ENCODE measurements at regions not wholly inside any gene's neighbourhood (a gene's known extent, or its start where the extent isn't known, plus 50 kb on each side); places are given as distances from the start of the nearest gene placed in this dataset.
A peak's percentile ranks its signal among the peaks of the same experiment; 100 is the strongest.

- no peak for DNase-seq
These were observed 1127.2 kb upstream of the LRRN3 start for GRCh38 chr7:109963741-109964140.

GRCh38 chr7:109964780-109965179 is 1126.1 kb upstream of the LRRN3 start:
- DNase-seq, result no peak

GRCh38 chr7:109967406-109967805 is 1123.5 kb upstream of the LRRN3 start:
- no peak for DNase-seq

- DNase-seq, result no peak
These were observed 1107.3 kb upstream of the LRRN3 start for GRCh38 chr7:109983618-109984017.

- DNase-seq, result no peak
These were observed 1106.2 kb upstream of the LRRN3 start for GRCh38 chr7:109984729-109985128.

GRCh38 chr7:109986701-109987100 is 1104.2 kb upstream of the LRRN3 start:
- no peak for DNase-seq

- no peak for DNase-seq
These were observed 1094.5 kb upstream of the LRRN3 start for GRCh38 chr7:109996411-109996810.

GRCh38 chr7:109996927-109997326 is 1094.0 kb upstream of the LRRN3 start:
- DNase-seq, result no peak

- no peak for DNase-seq
These were observed 1093.1 kb upstream of the LRRN3 start for GRCh38 chr7:109997837-109998236.

GRCh38 chr7:110001254-110001938 is 1089.5 kb upstream of the LRRN3 start:
- peak in 2 of 3 experiments; percentile 11 to 16 for DNase-seq

- no peak for DNase-seq
These were observed 1087.1 kb upstream of the LRRN3 start for GRCh38 chr7:110003827-110004226.

GRCh38 chr7:110007320-110008063 is 1083.4 kb upstream of the LRRN3 start:
- peak in 1 of 3 experiments; percentile 63 for DNase-seq

GRCh38 chr7:110010359-110010758 is 1080.6 kb upstream of the LRRN3 start:
- peak in 2 of 3 experiments; percentile 10 to 23 for DNase-seq

- DNase-seq, result no peak
These were observed 1073.5 kb upstream of the LRRN3 start for GRCh38 chr7:110017405-110017804.

GRCh38 chr7:110027385-110027784 is 1063.5 kb upstream of the LRRN3 start:
- no peak for DNase-seq

- no peak for DNase-seq
These were observed 1047.4 kb upstream of the LRRN3 start for GRCh38 chr7:110043519-110043918.

GRCh38 chr7:110050785-110051184 is 1040.1 kb upstream of the LRRN3 start:
- peak in 1 of 3 experiments; percentile 38 for DNase-seq

GRCh38 chr7:110051372-110051771 is 1039.6 kb upstream of the LRRN3 start:
- DNase-seq, result no peak

GRCh38 chr7:110056331-110056730 is 1034.6 kb upstream of the LRRN3 start:
- DNase-seq, result no peak

GRCh38 chr7:110058401-110058800 is 1032.5 kb upstream of the LRRN3 start:
- DNase-seq, result no peak

- no peak for DNase-seq
These were observed 1029.5 kb upstream of the LRRN3 start for GRCh38 chr7:110061387-110061786.

GRCh38 chr7:110065121-110065520 is 1025.8 kb upstream of the LRRN3 start:
- peak; percentile 75 to 99 (median 87) for DNase-seq

- peak in 1 of 3 experiments; percentile 58 for DNase-seq
These were observed 1024.1 kb upstream of the LRRN3 start for GRCh38 chr7:110066843-110067242.

GRCh38 chr7:110071192-110071591 is 1019.7 kb upstream of the LRRN3 start:
- peak in 1 of 3 experiments; percentile 85 for DNase-seq

Data from NCI-H1417 (cell line).